MCF 10A (cell line): ENCODE measurements at regions not wholly inside any gene's neighbourhood (a gene's known extent, or its start where the extent isn't known, plus 50 kb on each side); places are given as distances from the start of the nearest gene placed in this dataset.

Experiments used
- BruUV-seq: library from RNA; stranded (reverse); fragments of 400-500 nt; replicated peaks from 2 replicates; lab custom pipeline; 2021; lab: Mats Ljungman, UMichigan
- CTCF ChIA-PET: fragments of 300-600 bp; sonication (Branson Sonifier 250); formaldehyde crosslinking; extraction: SDS; loops from one replicate; lab custom pipeline; 2021; ENCODE audit warnings: antibody characterized with exemption, inconsistent platforms; lab: Yijun Ruan, JAX
- POLR2A ChIA-PET: fragments of 300-600, 350-650 bp; sonication (Branson Sonifier 250); formaldehyde crosslinking; extraction: SDS; loops from one replicate; lab custom pipeline; 2020; ENCODE audit warnings: antibody characterized with exemption, inconsistent platforms; lab: Yijun Ruan, JAX
- DNase-seq: peaks from one replicate; pipeline ENCODE4 v3.0.0-alpha.2; 2018; ENCODE audit not compliant: unreplicated experiment
- H3K27ac Mint-ChIP-seq: one replicate; pipeline ENCODE4 v1.8.0; 2022; ENCODE audit warnings: mild to moderate bottlenecking, low read depth, mixed read lengths; ENCODE audit not compliant: unreplicated experiment
- H3K27me3 Mint-ChIP-seq: one replicate; pipeline ENCODE4 v1.8.0; 2022; ENCODE audit warnings: mixed read lengths; ENCODE audit not compliant: insufficient read depth, unreplicated experiment
- H3K36me3 Mint-ChIP-seq: one replicate; pipeline ENCODE4 v1.8.0; 2022; ENCODE audit warnings: mild to moderate bottlenecking, moderate library complexity, mixed read lengths; ENCODE audit not compliant: insufficient read depth, unreplicated experiment
- H3K4me1 Mint-ChIP-seq: one replicate; pipeline ENCODE4 v1.8.0; 2022; ENCODE audit warnings: mixed read lengths; ENCODE audit not compliant: insufficient read depth, unreplicated experiment
- H3K4me3 Mint-ChIP-seq: one replicate; pipeline ENCODE4 v1.8.0; 2022; ENCODE audit warnings: mild to moderate bottlenecking, moderate library complexity, mixed read lengths; ENCODE audit not compliant: unreplicated experiment
- H3K9me3 Mint-ChIP-seq: one replicate; pipeline ENCODE4 v1.8.0; 2022; ENCODE audit warnings: mixed read lengths; ENCODE audit not compliant: unreplicated experiment
- CTCF ChIP-seq: fragments of 200-600 bp; IDR thresholded peaks from one replicate; pipeline ENCODE4 v1.8.0; 2022; ENCODE audit warnings: antibody characterized with exemption, mild to moderate bottlenecking; ENCODE audit not compliant: unreplicated experiment
- intact Hi-C: fragments of 100-400 bp; cut with micrococcal nuclease; formaldehyde crosslinking; loops from 2 replicates; pipeline ENCODE4 v1.14.1; 2022

GRCh38 chr5:159698322-159698721 is 218.0 kb upstream of the ADRA1B start:
- Mint-ChIP-seq H3K36me3 (no peaks in the 10 kb centered on the region), H3K9me3 (peaks cover 10% of the 10 kb centered on the region), H3K4me1 (no peaks in the 10 kb centered on the region), H3K27ac (no peak overlapping the region), H3K27me3 (peaks cover 4% of the 10 kb centered on the region), H3K4me3 (no peak overlapping the region)
- no peak for TF ChIP-seq CTCF
- POLR2A ChIA-PET, result interaction anchor here (0.6 to 1.0 kb wide), 2 partner anchors 18 to 552 kb away, joined by 3 read pairs; no protein-coding TSS in a partner anchor
- CTCF ChIA-PET, result interaction anchor here (0.7 to 0.8 kb wide), 2 partner anchors 21 to 254 kb away, joined by 4 read pairs; no protein-coding TSS in a partner anchor
- no peak for DNase-seq
- no TSS peak for BruUV-seq
- intact Hi-C loops, result no loop called here

DNA sequence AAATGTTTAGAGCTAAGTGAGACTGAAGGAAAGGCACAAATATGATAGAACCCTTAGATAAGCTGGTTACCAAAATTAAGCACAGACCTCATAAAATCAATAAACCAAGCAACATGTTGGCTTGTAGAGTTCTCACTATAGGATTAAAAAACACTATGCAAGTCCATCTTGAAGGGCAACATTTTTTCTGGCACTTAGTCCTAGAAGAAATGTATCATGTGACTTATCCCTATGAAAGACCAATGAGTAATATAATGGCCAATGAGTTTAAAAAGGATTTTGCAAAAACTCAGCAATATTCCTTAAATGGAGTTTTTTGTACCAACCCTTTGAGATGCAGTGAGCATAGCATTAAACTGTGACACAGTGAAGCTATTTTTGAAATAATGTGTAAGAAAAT is 216.3 kb upstream of the ADRA1B start:
- intact Hi-C loops, result no loop called here
- BruUV-seq, result no TSS peak
- no peaks in the 10 kb centered on the region for H3K4me1 Mint-ChIP-seq
- DNase-seq, result no peak
- no peaks in the 10 kb centered on the region for H3K36me3 Mint-ChIP-seq
- no peaks in the 10 kb centered on the region for H3K9me3 Mint-ChIP-seq
- CTCF ChIA-PET, result no interaction called here
- peaks cover 10% of the 10 kb centered on the region for H3K27me3 Mint-ChIP-seq
- no peak overlapping the region for H3K27ac Mint-ChIP-seq
- POLR2A ChIA-PET, result interaction anchor here (0.7 kb wide), 1 partner anchor 116 kb away, joined by 3 read pairs; no protein-coding TSS in a partner anchor
- H3K4me3 Mint-ChIP-seq, result no peak overlapping the region
- TF ChIP-seq CTCF, result no peak

DNA sequence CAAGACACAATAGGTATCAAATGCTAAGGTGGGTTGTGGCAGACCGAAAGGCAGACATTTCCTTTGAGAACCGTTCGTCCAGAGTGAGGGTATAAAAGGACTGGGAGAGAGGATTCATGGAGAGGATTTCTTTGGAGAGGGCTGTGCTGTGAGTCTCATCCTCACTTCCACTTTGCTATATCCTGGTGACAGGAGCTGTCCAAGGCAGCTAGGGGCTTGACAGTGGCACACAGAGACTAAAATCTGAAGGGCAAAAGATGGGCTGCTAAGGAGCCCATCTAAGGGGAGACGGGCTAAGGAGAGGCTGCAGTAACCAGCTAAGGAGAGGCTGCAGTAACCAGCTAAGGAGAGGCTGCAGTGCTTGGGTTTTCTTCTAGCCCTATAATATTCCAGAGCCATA is 214.0 kb upstream of the ADRA1B start:
- no peak for TF ChIP-seq CTCF
- no peaks in the 10 kb centered on the region for H3K36me3 Mint-ChIP-seq
- DNase-seq, result no peak
- peaks cover 6% of the 10 kb centered on the region for H3K9me3 Mint-ChIP-seq
- peaks cover 10% of the 10 kb centered on the region for H3K27me3 Mint-ChIP-seq
- no peak overlapping the region for H3K27ac Mint-ChIP-seq
- BruUV-seq, result no TSS peak
- intact Hi-C loops, result no loop called here
- CTCF ChIA-PET, result no interaction called here
- POLR2A ChIA-PET, result no interaction called here
- H3K4me1 Mint-ChIP-seq, result no peaks in the 10 kb centered on the region
- no peak overlapping the region for H3K4me3 Mint-ChIP-seq

GRCh38 chr5:159702826-159703225 is 213.5 kb upstream of the ADRA1B start:
- Mint-ChIP-seq H3K4me1 (no peaks in the 10 kb centered on the region), H3K9me3 (peaks cover 7% of the 10 kb centered on the region), H3K36me3 (no peaks in the 10 kb centered on the region), H3K27me3 (peaks cover 10% of the 10 kb centered on the region), H3K27ac (no peak overlapping the region), H3K4me3 (no peak overlapping the region)
- BruUV-seq, result no TSS peak
- intact Hi-C loops, result no loop called here
- CTCF ChIA-PET, result interaction anchor here (0.6 to 1.0 kb wide), 2 partner anchors 16 to 564 kb away, joined by 3 to 4 read pairs; no protein-coding TSS in a partner anchor
- POLR2A ChIA-PET, result interaction anchor here (1.3 kb wide), 1 partner anchor 10 kb away, joined by 3 read pairs; no protein-coding TSS in a partner anchor
- no peak for DNase-seq
- TF ChIP-seq CTCF, result no peak
